Prostate gland (tissue), 2 donors: ENCODE measurements at regions not wholly inside any gene's neighbourhood (a gene's known extent, or its start where the extent isn't known, plus 50 kb on each side); places are given as distances from the start of the nearest gene placed in this dataset.

Experiments used
- DNase-seq: peaks from one replicate; pipeline ENCODE4 v3.0.0-alpha.2; 2019; ENCODE audit warnings: low spot score
- H3K27ac ChIP-seq, 2 donors: fragments of 200-600 bp; sonication (generic); 2 replicates each; pipeline ENCODE4 v1.5.1; 2017 to 2019
- H3K27me3 ChIP-seq: fragments of 200-600 bp; sonication (generic); replicated peaks from 2 replicates; pipeline ENCODE4 v1.5.1; 2019; ENCODE audit not compliant: insufficient read depth
- H3K36me3 ChIP-seq, 2 donors: fragments of 200-600 bp; sonication (generic); 1 replicate in 1 of 2; 2 replicates in 1 of 2; pipeline versions ENCODE4 v1.5.1 to v1.8.1; 2017 to 2019
- H3K4me1 ChIP-seq: fragments of 200-600 bp; sonication (generic); replicated peaks from 2 replicates; pipeline ENCODE4 v1.5.1; 2019
- H3K4me3 ChIP-seq, 2 donors: fragments of 200-600 bp; sonication (generic); 2 replicates each; pipeline ENCODE4 v1.5.1; 2017 to 2019
- H3K9me3 ChIP-seq: fragments of 200-600 bp; sonication (generic); 2 replicates; pipeline ENCODE4 v1.5.1; 2017
- CTCF ChIP-seq, 4 experiments: fragments of 200-600 bp in 2 of 4; fragments of 450-650 bp in 2 of 4; sonication (generic) in 2 of 4; IDR thresholded peaks; 1 replicate in 3 of 4; 2 replicates in 1 of 4; pipeline ENCODE4 v1.5.1; 2016 to 2019; ENCODE audit warnings: antibody characterized with exemption in 4 of 4, mild to moderate bottlenecking in 2 of 4, moderate library complexity in 2 of 4
- POLR2A ChIP-seq: fragments of 450-650 bp; IDR thresholded peaks from one replicate; pipeline ENCODE4 v1.6.1; 2016; ENCODE audit warnings: antibody characterized with exemption, mild to moderate bottlenecking
- POLR2AphosphoS5 ChIP-seq: sonication (generic); formaldehyde crosslinking; IDR thresholded peaks from one replicate; pipeline ENCODE4 v1.6.1; 2017; ENCODE audit warnings: antibody characterized with exemption
- WGBS: methylation state at CpG from one replicate; pipeline ENCODE4 v1.1.5; 2018; 5-methylcytosine and 5-hydroxymethylcytosine counted together
- intact Hi-C: fragments of 100-400 bp; cut with DNase I; formaldehyde crosslinking; loops from one replicate; pipeline ENCODE4 v1.14.2; 2022

- DNase-seq, result no peak
- Histone ChIP-seq H3K27ac (no peak overlapping the region), H3K4me3 (no peak overlapping the region), H3K9me3 (no peaks in the 10 kb centered on the region), H3K36me3 (no peaks in the 10 kb centered on the region), H3K27me3 (no peaks in the 10 kb centered on the region), H3K4me1 (no peaks in the 10 kb centered on the region)
- no peak for TF ChIP-seq CTCF (IDR thresholded peaks at IDR 0.05)
- TF ChIP-seq POLR2AphosphoS5, result no peak
- no peak for TF ChIP-seq POLR2A
- 52% methylated on average over 2 of the region's 2 CpGs for WGBS
- intact Hi-C loops, result no loop called here
Measured at GRCh38 chr10:129328546-129328945, 138.5 kb upstream of the MGMT start.

GRCh38 chr10:129329385-129330055 is 137.5 kb upstream of the MGMT start:
- H3K27ac ChIP-seq, result no peak overlapping the region
- DNase-seq, result no peak
- no peaks in the 10 kb centered on the region for H3K9me3 ChIP-seq
- no peak overlapping the region for H3K4me3 ChIP-seq
- TF ChIP-seq CTCF (IDR thresholded peaks at IDR 0.05) (no peak), POLR2A (no peak), POLR2AphosphoS5 (no peak)
- no peaks in the 10 kb centered on the region for H3K4me1 ChIP-seq
- intact Hi-C loops, result no loop called here
- WGBS, result 94% methylated on average over 17 of the region's 17 CpGs
- no peaks in the 10 kb centered on the region for H3K27me3 ChIP-seq
- H3K36me3 ChIP-seq, result no peaks in the 10 kb centered on the region

GRCh38 chr10:129330211-129330610 is 136.8 kb upstream of the MGMT start:
- 64% methylated on average over 4 of the region's 4 CpGs for WGBS
- H3K9me3 ChIP-seq, result no peaks in the 10 kb centered on the region
- H3K27ac ChIP-seq, result no peak overlapping the region
- TF ChIP-seq POLR2A, result no peak
- TF ChIP-seq CTCF (IDR thresholded peaks at IDR 0.05), result no peak
- TF ChIP-seq POLR2AphosphoS5, result no peak
- no peak for DNase-seq
- no peaks in the 10 kb centered on the region for H3K27me3 ChIP-seq
- intact Hi-C loops, result no loop called here
- no peak overlapping the region for H3K4me3 ChIP-seq
- H3K36me3 ChIP-seq, result no peaks in the 10 kb centered on the region
- no peaks in the 10 kb centered on the region for H3K4me1 ChIP-seq

GRCh38 chr10:129331207-129331838 is 135.7 kb upstream of the MGMT start:
- no peak for TF ChIP-seq CTCF (IDR thresholded peaks at IDR 0.05)
- no peak for TF ChIP-seq POLR2A
- TF ChIP-seq POLR2AphosphoS5, result no peak
- intact Hi-C loops, result no loop called here
- no peaks in the 10 kb centered on the region for H3K9me3 ChIP-seq
- DNase-seq, result no peak
- H3K4me3 ChIP-seq, result no peak overlapping the region
- no peaks in the 10 kb centered on the region for H3K36me3 ChIP-seq
- WGBS, result 56% methylated on average over 12 of the region's 12 CpGs
- no peaks in the 10 kb centered on the region for H3K4me1 ChIP-seq
- H3K27ac ChIP-seq, result no peak overlapping the region
- H3K27me3 ChIP-seq, result no peaks in the 10 kb centered on the region

GRCh38 chr10:129331839-129332220 is 135.2 kb upstream of the MGMT start:
- Histone ChIP-seq H3K4me3 (no peak overlapping the region), H3K27ac (no peak overlapping the region), H3K4me1 (no peaks in the 10 kb centered on the region), H3K27me3 (no peaks in the 10 kb centered on the region), H3K36me3 (no peaks in the 10 kb centered on the region), H3K9me3 (no peaks in the 10 kb centered on the region)
- WGBS, result 67% methylated on average over 13 of the region's 13 CpGs
- TF ChIP-seq POLR2A, result no peak
- TF ChIP-seq POLR2AphosphoS5, result no peak
- no peak for TF ChIP-seq CTCF (IDR thresholded peaks at IDR 0.05)
- intact Hi-C loops, result no loop called here
- DNase-seq, result no peak
